ENCODE measurements at regions not wholly inside any gene's neighbourhood (a gene's known extent, or its start where the extent isn't known, plus 50 kb on each side); places are given as distances from the start of the nearest gene placed in this dataset.
A peak's percentile ranks its signal among the peaks of the same experiment; 100 is the strongest.

GRCh38 chr4:114284629-114285028, 305.2 kb upstream of the ARSJ start:
- H3K4me1 ChIP-seq (ENCODE audit: control insufficient read depth, insufficient read depth, low read length): peaks cover 2% of the 10 kb centered on the region
- WGBS (ENCODE audit: insufficient coverage, low lambda C conversion rate): 100% methylated on average over 1 of the region's 1 CpG
- H3K4me3 ChIP-seq (ENCODE audit: low read length): no peak overlapping the region
- DNase-seq: no peak
- H3K27ac ChIP-seq (ENCODE audit: low read length): no peak overlapping the region
- H3K27me3 ChIP-seq (ENCODE audit: control insufficient read depth, insufficient read depth, low read length): no peaks in the 10 kb centered on the region
- no peaks in the 10 kb centered on the region for H3K36me3 ChIP-seq (ENCODE audit: control insufficient read depth, insufficient read depth, low read length)
- no peaks in the 10 kb centered on the region for H3K9me3 ChIP-seq (ENCODE audit: control insufficient read depth, low read depth, low read length)

DNA sequence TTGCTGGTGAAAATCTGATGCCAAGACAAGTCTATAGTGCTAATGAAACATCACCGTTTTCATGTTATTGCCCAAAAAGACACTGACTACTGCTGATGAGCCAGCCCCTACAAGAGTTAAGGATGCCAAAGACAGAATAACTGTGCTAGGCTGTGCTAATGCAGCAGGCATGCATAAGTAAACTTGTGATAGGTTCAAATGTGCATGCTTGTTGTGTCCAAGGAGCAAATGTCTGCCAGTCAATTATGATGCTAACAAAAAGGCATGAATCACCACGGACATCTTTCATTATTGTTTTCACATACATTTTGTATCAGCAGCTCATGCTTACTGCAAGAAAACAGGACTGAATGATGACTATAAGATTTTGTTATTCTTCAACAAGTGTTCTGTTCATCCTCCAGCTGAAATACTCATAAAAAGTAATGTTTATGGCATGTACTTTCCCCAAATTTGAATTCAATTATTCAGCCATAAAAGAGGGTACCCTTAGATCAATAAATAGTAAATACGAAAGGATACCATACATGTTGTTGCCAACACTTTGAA, 306.9 kb upstream of the ARSJ start:
- no peaks in the 10 kb centered on the region for H3K27me3 ChIP-seq (ENCODE audit: control insufficient read depth, insufficient read depth, low read length)
- no peaks in the 10 kb centered on the region for H3K9me3 ChIP-seq (ENCODE audit: control insufficient read depth, low read depth, low read length)
- no peak overlapping the region for H3K4me3 ChIP-seq (ENCODE audit: low read length)
- H3K36me3 ChIP-seq (ENCODE audit: control insufficient read depth, insufficient read depth, low read length): no peaks in the 10 kb centered on the region
- H3K27ac ChIP-seq (ENCODE audit: low read length): no peak overlapping the region
- 100% methylated on average over 1 of the region's 3 CpGs for WGBS (ENCODE audit: insufficient coverage, low lambda C conversion rate)
- no peak for DNase-seq
- peaks cover 2% of the 10 kb centered on the region for H3K4me1 ChIP-seq (ENCODE audit: control insufficient read depth, insufficient read depth, low read length)

- Histone ChIP-seq H3K27me3 (ENCODE audit: control insufficient read depth, insufficient read depth, low read length) (no peaks in the 10 kb centered on the region), H3K4me3 (ENCODE audit: low read length) (no peak overlapping the region), H3K9me3 (ENCODE audit: control insufficient read depth, low read depth, low read length) (no peaks in the 10 kb centered on the region), H3K36me3 (ENCODE audit: control insufficient read depth, insufficient read depth, low read length) (no peaks in the 10 kb centered on the region), H3K27ac (ENCODE audit: low read length) (peak overlapping the region; percentile 20), H3K4me1 (ENCODE audit: control insufficient read depth, insufficient read depth, low read length) (peaks cover 2% of the 10 kb centered on the region)
- peak; percentile 70 to 88 for DNase-seq
- no CpG with 5 or more reads among the region's 10 CpGs for WGBS (ENCODE audit: insufficient coverage, low lambda C conversion rate)
Observed at GRCh38 chr4:114287079-114287696, 307.7 kb upstream of the ARSJ start.

GRCh38 chr4:114296126-114296525, 302.5 kb upstream of the UGT8 start:
- no peak for DNase-seq
- H3K36me3 ChIP-seq (ENCODE audit: control insufficient read depth, insufficient read depth, low read length): no peaks in the 10 kb centered on the region
- H3K9me3 ChIP-seq (ENCODE audit: control insufficient read depth, low read depth, low read length): peaks cover 6% of the 10 kb centered on the region
- no peak overlapping the region for H3K4me3 ChIP-seq (ENCODE audit: low read length)
- no peaks in the 10 kb centered on the region for H3K27me3 ChIP-seq (ENCODE audit: control insufficient read depth, insufficient read depth, low read length)
- no peaks in the 10 kb centered on the region for H3K4me1 ChIP-seq (ENCODE audit: control insufficient read depth, insufficient read depth, low read length)
- no peak overlapping the region for H3K27ac ChIP-seq (ENCODE audit: low read length)
- WGBS (ENCODE audit: insufficient coverage, low lambda C conversion rate): no CpG with 5 or more reads among the region's 17 CpGs

GRCh38 chr4:114302472-114302871, 296.1 kb upstream of the UGT8 start:
- no CpG with 5 or more reads among the region's 2 CpGs for WGBS (ENCODE audit: insufficient coverage, low lambda C conversion rate)

GRCh38 chr4:114304046-114304445, 294.6 kb upstream of the UGT8 start:
- Histone ChIP-seq H3K27ac (ENCODE audit: low read length) (no peak overlapping the region), H3K4me1 (ENCODE audit: control insufficient read depth, insufficient read depth, low read length) (no peaks in the 10 kb centered on the region), H3K4me3 (ENCODE audit: low read length) (no peak overlapping the region), H3K36me3 (ENCODE audit: control insufficient read depth, insufficient read depth, low read length) (no peaks in the 10 kb centered on the region), H3K9me3 (ENCODE audit: control insufficient read depth, low read depth, low read length) (no peaks in the 10 kb centered on the region), H3K27me3 (ENCODE audit: control insufficient read depth, insufficient read depth, low read length) (no peaks in the 10 kb centered on the region)
- WGBS (ENCODE audit: insufficient coverage, low lambda C conversion rate): no CpG with 5 or more reads among the region's 2 CpGs
- no peak for DNase-seq

More at GRCh38 chr4:114302472-114302871, 296.1 kb upstream of the UGT8 start:
- Histone ChIP-seq H3K36me3 (ENCODE audit: control insufficient read depth, insufficient read depth, low read length) (no peaks in the 10 kb centered on the region), H3K9me3 (ENCODE audit: control insufficient read depth, low read depth, low read length) (no peaks in the 10 kb centered on the region), H3K4me3 (ENCODE audit: low read length) (no peak overlapping the region), H3K27me3 (ENCODE audit: control insufficient read depth, insufficient read depth, low read length) (no peaks in the 10 kb centered on the region), H3K4me1 (ENCODE audit: control insufficient read depth, insufficient read depth, low read length) (no peaks in the 10 kb centered on the region), H3K27ac (ENCODE audit: low read length) (no peak overlapping the region)
- DNase-seq: no peak

GRCh38 chr4:114304567-114304966, 294.0 kb upstream of the UGT8 start:
- Histone ChIP-seq H3K4me1 (ENCODE audit: control insufficient read depth, insufficient read depth, low read length) (no peaks in the 10 kb centered on the region), H3K4me3 (ENCODE audit: low read length) (no peak overlapping the region), H3K36me3 (ENCODE audit: control insufficient read depth, insufficient read depth, low read length) (no peaks in the 10 kb centered on the region), H3K27ac (ENCODE audit: low read length) (no peak overlapping the region), H3K9me3 (ENCODE audit: control insufficient read depth, low read depth, low read length) (no peaks in the 10 kb centered on the region), H3K27me3 (ENCODE audit: control insufficient read depth, insufficient read depth, low read length) (no peaks in the 10 kb centered on the region)
- no peak for DNase-seq
- 100% methylated on average over 1 of the region's 1 CpG for WGBS (ENCODE audit: insufficient coverage, low lambda C conversion rate)

- Histone ChIP-seq H3K4me3 (ENCODE audit: low read length) (no peak overlapping the region), H3K36me3 (ENCODE audit: control insufficient read depth, insufficient read depth, low read length) (no peaks in the 10 kb centered on the region), H3K27ac (ENCODE audit: low read length) (no peak overlapping the region), H3K9me3 (ENCODE audit: control insufficient read depth, low read depth, low read length) (no peaks in the 10 kb centered on the region), H3K4me1 (ENCODE audit: control insufficient read depth, insufficient read depth, low read length) (no peaks in the 10 kb centered on the region), H3K27me3 (ENCODE audit: control insufficient read depth, insufficient read depth, low read length) (no peaks in the 10 kb centered on the region)
- 100% methylated on average over 1 of the region's 2 CpGs for WGBS (ENCODE audit: insufficient coverage, low lambda C conversion rate)
- DNase-seq: no peak
Observed at GRCh38 chr4:114306946-114307345, 291.7 kb upstream of the UGT8 start.

GRCh38 chr4:114310296-114310925, 288.2 kb upstream of the UGT8 start:
- DNase-seq: no peak
- Histone ChIP-seq H3K4me3 (ENCODE audit: low read length) (no peak overlapping the region), H3K4me1 (ENCODE audit: control insufficient read depth, insufficient read depth, low read length) (peaks cover 7% of the 10 kb centered on the region), H3K27me3 (ENCODE audit: control insufficient read depth, insufficient read depth, low read length) (no peaks in the 10 kb centered on the region), H3K9me3 (ENCODE audit: control insufficient read depth, low read depth, low read length) (no peaks in the 10 kb centered on the region), H3K27ac (ENCODE audit: low read length) (no peak overlapping the region), H3K36me3 (ENCODE audit: control insufficient read depth, insufficient read depth, low read length) (no peaks in the 10 kb centered on the region)

DNA sequence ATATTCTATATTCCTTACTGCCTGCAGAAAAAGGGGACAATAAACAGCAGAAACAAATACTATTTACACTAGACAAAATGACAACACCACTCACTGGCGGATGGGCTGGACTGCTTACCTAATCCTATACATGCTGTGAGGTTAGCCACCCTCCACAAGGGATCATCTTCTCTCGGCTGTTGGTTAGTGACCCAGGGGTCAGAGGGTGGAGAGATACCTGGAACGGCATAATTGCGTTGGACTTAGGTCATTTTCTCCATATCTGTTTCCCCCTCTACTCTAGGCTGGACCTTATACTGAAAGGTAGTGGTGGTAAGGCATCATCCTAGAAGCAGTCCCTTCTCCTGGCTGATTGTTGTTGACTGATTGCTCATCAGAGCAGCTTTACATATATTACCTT, 286.8 kb upstream of the UGT8 start:
- Histone ChIP-seq H3K36me3 (ENCODE audit: control insufficient read depth, insufficient read depth, low read length) (no peaks in the 10 kb centered on the region), H3K4me1 (ENCODE audit: control insufficient read depth, insufficient read depth, low read length) (peaks cover 7% of the 10 kb centered on the region), H3K9me3 (ENCODE audit: control insufficient read depth, low read depth, low read length) (no peaks in the 10 kb centered on the region), H3K27ac (ENCODE audit: low read length) (peak overlapping the region; percentile 1), H3K4me3 (ENCODE audit: low read length) (no peak overlapping the region), H3K27me3 (ENCODE audit: control insufficient read depth, insufficient read depth, low read length) (no peaks in the 10 kb centered on the region)
- DNase-seq: peak; percentile 28 to 75
- no CpG with 5 or more reads among the region's 4 CpGs for WGBS (ENCODE audit: insufficient coverage, low lambda C conversion rate)

DNA sequence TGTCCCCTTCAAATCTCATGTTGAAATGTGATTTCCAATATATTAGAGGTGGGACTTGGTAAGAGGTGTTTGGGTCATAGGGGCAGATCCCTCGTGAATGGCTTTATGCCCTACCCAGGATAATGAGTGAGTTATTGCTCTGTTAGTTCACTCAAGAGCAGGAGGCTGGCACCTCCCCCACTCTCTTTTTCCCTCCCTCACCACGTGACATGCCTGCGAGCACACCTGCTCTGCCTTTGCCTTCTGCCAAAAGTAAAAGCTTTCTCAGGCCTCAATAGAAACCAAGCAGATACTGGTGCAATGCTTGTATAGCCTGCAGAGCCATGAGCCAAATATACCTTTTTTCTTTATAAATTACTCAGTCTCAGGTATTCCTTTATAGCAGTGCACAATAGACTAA, 286.3 kb upstream of the UGT8 start:
- WGBS (ENCODE audit: insufficient coverage, low lambda C conversion rate): no CpG with 5 or more reads among the region's 3 CpGs
- peak; percentile 63 to 80 for DNase-seq

More for the DNA sequence above, 286.3 kb upstream of the UGT8 start:
- Histone ChIP-seq H3K36me3 (ENCODE audit: control insufficient read depth, insufficient read depth, low read length) (no peaks in the 10 kb centered on the region), H3K27ac (ENCODE audit: low read length) (peak overlapping the region; percentile 6), H3K27me3 (ENCODE audit: control insufficient read depth, insufficient read depth, low read length) (no peaks in the 10 kb centered on the region), H3K4me3 (ENCODE audit: low read length) (no peak overlapping the region), H3K9me3 (ENCODE audit: control insufficient read depth, low read depth, low read length) (no peaks in the 10 kb centered on the region), H3K4me1 (ENCODE audit: control insufficient read depth, insufficient read depth, low read length) (peaks cover 7% of the 10 kb centered on the region)

All from large intestine (tissue), 3 donors.